Activated naive CD4-positive, alpha-beta T cell (primary cell): ENCODE measurements at regions not wholly inside any gene's neighbourhood (a gene's known extent, or its start where the extent isn't known, plus 50 kb on each side); places are given as distances from the start of the nearest gene placed in this dataset.

Experiments
- DNase-seq, 4 experiments: peaks; one replicate each; lab custom pipeline; 2025; lab: John Stamatoyannopoulos, UW

DNA sequence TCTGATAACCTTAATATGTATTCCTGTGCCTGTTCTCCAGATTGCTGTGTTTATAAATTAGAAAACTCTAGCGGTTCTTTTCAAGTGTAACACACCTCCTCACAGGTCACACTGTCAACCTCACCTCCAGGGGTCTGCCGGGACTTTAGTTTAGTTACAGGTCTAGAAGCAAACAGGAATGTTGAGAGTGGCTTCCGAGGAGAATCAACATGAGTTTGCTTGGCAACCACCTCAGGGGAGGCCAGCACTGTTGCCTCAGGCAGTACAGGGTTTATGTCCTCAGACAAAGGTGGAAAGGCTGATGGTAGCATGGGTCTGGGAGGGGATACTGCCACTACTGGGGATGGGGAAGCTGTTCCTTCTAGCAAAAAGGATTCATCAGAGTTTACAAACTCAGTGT lies 438.0 kb downstream of the DTHD1 start:
- no peak for DNase-seq

DNA sequence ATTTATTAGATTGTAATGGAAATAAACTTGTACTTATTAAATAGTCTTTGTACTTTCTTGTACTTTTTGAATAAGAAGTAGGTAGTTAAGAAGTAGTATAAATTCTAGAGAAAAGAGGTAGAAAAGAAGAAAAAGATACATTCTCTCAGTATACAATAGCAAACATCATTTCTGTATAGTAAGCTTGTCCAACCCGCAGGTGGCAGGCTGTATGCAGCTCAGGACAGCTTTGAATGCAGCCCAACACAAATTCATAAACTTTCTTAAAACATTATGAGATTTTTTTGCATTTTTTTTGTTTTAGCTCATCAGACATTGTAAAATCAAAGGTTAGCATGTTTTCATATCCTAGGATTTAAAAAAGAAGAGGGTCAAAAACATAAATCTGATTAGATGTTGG lies 441.6 kb downstream of the DTHD1 start:
- no peak for DNase-seq

DNA sequence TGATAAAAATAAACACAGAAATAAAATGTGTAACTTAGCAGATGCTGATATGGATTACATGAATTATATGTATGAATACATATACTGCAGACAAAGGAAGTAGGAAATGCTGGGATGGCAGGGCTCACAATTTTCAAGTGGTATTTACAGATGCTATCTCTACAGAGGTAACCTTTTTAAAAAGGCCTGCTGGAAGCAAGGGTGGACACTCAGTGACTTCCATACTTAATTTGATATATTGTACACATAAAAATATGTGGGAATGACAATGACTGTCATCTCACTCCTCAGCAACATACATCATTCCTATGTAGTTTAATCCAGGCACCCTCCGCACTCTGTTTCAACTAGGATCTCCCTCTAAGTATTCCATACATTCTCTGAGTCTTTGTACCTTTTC lies 452.9 kb downstream of the DTHD1 start:
- DNase-seq: no peak

DNA sequence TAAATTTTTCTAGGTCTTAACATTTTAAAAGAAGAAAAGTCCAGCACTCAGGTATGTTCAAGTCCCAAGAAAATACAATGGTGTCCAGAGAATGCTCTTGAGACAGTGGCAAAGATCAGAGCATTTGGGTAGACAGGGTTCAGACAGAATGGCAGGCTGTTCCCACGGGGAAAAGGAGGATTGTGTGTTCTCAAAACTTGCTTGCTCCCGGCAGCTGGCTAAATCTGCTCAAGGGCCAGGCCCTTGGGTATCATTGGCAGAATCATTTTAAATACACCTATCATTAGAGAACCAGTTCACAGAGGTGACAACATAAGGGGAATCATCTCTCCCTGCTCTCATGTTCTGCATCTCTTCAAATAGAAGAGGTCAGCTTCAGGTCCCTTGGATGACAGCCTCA lies 456.3 kb downstream of the DTHD1 start:
- DNase-seq: no peak

DNA sequence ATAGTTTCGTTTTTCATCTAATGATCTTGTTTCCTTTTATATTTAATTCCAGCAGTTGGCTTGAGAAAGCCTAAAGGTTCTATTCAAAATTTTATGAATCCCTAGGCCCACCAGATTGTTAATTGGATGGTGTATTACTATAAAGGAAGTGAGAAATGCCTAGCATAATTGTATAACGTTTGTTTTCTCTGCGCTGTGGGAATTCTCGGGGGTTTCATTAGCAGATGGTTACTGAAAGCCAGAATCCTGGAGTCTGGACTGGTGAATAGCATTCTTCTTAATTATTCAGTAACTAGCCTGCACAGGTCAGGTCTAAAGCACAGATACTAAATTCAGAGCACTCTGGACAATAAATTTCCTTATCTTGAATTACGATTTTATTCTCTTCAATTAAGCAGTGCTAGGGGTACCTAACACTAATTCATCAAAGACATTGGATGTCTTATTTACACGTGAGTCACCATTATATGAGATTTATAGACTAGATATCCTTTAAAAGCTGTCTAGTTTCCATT lies 459.4 kb downstream of the DTHD1 start:
- DNase-seq: no peak

DNA sequence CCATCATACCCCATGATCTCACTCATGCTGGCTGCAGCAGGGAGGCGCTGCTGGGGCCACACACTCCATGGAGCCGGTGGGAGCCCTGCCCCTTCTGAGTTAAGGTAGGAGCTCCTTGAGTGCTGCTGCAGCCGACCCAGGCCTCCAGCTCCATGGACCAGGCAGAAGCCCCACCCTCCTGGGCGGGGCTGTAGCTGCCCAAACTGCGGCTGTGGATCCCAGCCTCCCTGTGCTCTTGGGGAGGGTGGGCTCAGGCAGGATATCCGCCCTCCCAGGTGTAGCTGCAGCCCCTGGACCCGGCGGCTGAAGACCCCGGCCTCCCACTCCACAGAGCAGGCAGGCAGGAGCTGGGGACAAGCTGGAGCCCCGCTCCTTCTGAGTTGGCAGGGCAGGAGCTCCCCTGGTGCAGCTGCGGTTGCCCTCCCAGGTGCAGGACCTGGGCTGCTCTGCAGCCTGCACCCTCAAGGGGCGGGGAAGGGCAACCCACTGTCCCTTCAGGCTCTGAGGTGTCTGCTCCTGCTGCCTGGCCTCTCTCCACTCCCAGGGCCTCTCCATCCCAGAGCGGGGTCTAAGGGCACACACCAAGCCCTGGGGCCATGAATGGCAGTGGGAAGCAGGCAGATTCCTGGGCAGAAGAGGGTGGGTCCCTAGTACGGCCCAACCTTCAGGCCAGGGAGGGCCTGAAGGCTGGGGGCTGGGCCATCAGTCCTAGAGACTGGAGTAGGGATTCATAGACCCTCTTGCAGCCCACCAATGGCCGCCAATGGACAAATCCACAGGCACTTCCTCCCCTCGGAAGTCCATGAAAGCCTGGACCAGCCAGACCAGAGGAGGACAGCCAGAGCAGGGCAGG lies 466.1 kb downstream of the DTHD1 start:
- DNase-seq: no peak

DNA sequence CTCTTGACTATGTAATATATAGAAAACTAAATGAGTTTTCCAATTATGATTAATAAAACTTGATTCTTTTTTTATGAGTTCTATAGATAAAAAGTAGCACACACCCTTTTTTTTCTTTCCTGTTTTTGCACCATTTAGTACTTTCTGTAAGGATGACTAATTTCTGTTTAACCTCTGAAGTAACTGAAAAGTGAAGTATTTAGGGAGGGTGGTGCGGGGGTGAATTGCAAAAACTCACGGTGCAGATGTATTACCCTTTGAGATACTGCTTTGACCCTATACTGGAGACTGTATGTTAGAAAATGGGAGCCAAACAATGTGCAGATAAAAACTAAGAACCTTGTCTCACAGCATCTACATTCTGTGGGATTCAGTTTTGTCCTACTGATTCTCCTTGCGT lies 471.6 kb downstream of the DTHD1 start:
- DNase-seq: no peak

DNA sequence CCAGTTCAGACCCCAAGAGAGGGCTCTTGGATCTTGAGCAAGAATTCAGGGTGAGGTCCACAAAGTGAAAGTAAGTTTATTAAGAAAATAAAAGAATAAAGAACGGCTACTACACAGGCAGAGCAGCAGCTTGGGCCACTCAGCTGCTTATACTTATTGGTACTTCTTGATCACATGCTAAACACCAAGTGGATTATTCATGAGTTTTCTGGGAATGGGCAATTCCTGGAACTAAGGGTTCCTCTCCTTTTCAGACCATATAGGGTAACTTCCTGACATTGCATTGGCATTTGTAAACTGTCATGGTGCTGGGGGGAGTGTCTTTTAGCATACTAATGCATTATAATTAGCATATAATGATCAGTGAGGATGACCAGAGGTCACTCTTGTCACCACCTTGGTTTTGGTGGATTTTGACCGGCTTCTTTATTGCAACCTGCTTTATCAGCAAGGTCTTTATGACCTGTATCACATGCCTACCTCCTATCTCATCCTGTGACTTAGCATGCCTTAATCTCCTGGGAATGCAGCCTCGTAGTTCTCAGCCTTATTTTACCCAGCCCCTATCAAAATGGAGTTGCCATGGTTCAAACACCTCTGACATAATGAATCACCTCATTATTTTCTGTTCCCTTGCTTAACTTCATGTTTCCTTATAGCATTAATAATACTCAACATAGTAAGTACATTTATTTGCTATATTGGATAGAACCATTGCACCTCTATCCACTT lies 476.3 kb downstream of the DTHD1 start:
- DNase-seq: no peak

DNA sequence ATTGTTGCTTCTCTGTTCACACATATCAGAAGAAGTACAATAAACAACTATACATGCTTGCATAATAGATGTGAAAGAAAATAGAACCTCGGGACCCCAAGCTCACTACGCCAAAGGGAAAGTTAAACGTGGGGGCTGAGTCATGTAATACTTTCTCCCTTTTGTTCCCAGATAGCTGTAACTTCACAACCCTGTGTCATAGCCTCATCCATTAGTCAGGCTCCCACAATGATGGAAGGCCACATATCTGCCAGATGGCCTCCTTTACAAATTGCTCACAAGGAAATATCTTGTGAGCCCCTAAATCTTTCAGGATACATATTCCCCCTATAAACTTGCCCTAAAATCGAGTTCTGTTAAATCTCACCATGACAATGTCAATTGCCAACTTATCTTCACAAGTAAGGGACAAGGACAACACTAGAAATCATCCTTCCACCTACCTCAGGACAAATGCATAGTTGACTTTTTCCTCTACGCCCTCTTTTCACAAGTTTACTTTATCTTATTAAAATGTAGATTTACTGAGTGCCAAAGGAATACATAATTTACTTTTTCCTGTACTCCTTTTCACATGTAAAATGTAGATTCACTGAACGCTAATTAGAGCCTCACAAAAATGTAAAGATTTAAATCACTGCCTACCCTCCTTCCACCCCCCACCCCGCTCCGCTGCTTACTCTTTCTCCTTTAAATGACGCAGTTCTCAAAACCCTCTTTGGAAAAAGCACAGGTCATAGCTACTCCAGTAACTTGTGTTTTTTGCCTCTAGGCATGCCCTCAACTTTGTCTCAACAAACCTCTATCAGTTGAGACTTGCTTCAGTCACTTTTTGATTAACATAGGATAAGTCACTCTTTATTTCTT lies 477.1 kb downstream of the DTHD1 start:
- no peak for DNase-seq

DNA sequence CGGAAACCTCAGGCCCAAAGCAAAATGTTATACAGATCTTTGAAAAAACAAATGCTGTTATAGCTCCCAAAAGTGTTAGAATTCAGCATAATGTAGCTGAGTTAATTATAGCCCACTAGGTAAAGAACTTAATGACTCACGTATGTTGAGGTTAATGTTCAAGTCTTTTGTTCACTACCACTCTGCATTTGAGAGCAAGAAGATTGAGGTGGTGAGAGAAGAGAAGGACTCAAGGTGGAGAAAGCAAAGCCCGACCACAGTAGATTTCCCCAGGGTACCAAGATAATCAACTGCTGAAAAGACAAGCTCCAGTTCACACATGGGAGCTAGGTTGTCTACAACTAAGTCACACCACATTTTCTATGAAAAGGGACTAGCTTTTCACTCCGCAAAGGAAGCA lies 480.2 kb downstream of the DTHD1 start:
- no peak for DNase-seq

DNA sequence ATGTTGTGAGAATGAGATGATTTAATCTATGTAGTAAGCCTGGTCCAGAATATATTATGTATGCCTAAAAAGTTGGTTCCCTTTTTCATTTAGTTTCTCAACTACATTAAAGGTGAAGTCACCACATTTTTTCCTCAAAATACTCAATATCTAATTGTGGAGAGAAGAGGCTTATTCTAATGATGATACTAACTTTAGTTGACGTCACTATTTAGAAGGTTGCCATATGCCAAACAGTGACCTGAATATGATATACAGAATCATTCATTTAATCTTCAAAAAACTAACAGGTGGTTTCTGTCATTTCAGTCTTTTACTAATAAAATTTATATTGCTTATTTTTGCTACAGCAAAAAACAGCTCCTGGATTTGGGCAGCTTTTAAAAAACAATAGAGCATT lies 480.7 kb upstream of the NWD2 start:
- no peak for DNase-seq

DNA sequence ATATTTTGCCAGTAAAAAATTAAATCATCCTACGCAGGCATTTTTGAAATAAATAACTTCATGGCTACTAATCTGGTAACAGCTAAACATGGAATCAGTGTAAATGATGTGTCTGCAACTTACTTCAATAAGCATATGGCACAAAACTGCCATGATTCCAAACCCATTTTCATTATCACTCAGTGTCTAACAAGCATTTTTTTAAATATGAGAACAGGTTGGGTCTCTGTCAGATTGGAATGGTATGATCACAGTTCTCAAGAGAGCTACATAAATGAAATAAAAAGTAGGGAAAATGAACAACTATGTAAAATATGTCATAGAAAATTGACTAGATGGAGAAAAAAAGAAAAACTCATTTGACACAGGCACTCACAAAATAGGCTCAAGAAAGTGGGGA lies 476.9 kb upstream of the NWD2 start:
- DNase-seq: no peak

DNA sequence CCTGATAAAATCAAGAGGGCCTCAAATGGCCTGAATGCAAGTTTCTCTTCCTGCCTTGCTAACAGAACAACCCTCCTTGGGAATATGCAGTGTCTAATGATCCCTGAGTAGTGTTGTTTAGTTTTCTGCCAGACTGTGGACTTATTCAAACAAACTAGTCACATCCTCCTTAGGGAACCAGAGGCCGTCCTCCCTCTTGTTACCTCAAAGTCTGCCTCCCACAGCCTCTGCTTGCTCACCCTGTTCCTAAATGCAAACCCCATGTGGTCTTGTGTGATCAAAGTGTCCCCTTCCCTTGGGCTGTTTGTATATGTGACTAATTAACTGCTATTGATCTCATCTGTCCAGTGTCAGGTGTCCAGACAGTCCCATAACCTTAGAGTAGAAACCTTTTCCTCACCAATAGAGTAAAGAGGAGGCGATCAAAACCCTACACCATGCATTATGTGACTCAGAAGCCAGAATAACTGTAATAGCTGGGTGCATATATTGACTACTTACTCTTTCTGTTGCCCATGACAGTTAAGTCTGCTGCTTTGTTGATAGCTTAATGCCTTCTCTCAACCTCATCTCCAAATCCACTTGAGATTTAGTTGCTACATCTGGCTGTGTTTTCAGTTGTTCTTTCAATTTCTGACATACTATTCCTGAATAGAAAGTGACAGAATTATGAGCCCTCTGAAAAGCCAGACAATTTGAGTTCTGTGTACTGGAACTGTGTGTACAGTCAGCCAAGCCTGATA lies 473.0 kb upstream of the NWD2 start:
- DNase-seq: no peak

DNA sequence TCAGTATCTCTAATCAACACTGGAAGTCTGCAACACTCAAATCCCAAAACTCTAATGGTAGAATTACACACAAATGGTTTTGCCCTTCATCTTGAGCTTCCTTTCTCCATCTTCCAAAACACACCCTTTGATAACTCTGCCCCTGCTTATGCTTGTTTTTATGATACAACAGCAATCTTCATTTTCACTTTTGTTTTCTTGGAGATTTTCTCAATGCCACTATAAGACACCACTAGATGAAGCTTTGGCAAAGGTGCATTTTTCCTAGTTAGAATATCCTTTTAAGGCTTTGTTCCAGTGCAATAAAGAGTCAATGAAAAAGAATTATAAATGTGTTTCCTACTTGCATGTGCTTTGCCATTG lies 472.4 kb upstream of the NWD2 start:
- no peak for DNase-seq

DNA sequence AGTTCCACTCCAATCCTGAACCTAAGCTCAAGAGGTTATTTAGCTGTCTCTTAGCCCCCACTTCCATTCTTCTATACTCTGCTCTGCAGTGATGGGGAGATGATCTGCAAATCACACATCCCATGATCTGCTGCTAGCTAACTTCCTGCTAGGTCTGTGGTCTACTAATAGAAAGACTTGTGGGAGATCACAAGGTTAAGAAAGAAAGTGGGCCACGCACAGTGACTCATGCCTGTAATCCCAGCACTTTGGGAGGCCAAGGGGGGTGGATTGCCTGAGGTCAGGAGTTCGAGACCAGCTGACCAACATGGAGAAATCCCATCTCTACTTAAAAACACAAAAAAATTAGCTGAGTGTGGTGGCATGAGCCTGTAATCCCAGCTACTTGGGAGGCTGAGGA lies 471.1 kb upstream of the NWD2 start:
- no peak for DNase-seq

DNA sequence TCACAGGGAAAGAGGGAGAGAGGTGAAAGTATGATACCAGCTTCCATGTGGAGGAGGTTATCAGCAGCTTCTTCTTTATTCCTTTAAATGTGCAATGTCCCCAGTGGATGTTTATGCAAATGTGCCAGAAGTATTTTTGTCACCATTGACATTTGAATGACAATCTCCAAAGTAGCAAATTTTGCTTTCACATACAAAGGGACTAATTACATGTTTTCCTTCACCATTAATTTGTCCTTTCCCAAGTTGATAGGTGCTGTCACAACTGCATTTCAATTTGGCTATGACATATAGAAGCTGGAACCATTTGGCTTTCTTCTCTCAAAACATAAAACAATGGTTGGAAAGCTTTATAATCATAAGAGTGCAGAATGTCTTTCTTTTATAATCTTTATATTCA lies 469.0 kb upstream of the NWD2 start:
- DNase-seq: no peak

DNA sequence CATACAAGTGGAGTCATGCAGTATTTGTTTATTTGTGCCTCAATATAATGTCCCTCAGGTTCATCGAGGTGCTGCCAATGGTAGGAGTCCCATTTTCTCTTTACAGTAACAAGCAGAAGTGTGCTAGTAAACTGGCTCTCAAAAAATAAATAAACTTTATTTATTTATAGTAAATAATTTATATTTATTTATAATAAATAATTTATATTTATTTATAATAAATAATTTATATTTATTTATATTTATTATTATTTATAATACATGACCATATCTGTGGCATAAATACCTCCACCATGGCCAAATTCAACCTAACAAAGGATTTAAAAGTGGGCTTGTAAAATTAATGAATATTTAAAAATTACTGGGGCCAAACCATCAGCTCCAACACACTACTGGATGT lies 464.9 kb upstream of the NWD2 start:
- no peak for DNase-seq

DNA sequence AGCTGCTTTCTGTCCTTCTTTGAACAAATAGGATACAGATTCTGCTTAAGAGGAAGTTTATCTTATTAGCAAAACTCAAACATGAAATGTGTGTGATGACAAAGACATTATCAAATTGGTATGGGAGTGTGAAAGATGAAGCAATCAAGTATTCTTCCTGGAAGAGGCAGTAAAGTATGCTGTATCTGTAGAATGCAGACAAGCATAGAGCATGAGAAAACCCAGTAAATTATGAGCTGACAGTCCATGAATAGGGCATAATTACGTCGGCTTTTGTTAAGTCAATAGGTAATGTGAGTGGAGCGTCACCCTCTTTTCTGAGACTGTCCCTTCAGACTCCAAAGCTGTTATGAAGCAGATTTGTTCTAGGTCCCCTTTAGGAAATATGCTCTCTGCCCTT lies 458.6 kb upstream of the NWD2 start:
- DNase-seq: no peak

DNA sequence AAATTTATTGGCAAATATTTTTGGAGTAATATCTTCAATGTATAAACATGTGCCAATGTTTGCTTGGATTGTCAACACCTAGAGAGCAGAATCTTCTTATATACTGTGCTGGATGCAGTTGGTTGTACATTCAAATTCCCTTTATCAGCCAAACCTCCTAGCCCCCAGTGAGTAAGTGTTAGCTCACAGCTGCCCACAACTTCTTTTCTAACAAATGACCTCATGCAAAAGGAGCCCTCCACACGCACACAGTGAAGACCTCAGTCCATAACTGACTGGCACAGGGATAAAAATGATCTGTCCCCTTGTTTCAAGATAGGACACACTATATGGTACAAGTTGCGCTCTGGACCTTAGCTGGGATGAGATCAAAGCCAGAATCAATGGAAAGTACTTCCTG lies 458.0 kb upstream of the NWD2 start:
- DNase-seq: no peak

DNA sequence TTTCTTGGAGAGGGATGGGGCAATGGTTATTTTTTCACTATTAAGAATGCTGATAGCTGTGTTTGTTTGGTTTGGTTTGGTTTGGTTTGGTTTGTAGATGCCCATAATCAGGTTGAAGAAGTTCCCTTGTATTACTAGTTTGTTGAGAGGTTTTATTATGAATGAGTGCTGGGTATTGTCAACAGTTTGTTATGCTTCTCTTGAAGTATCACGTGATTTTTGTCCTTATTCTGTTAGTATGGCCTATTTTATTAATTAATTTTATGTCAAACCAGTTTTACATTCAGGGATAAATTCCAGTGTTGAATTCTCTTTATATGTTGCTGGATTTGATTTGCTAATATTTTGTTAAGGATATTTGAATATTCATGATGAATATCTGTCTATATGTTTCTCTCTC lies 449.8 kb upstream of the NWD2 start:
- no peak for DNase-seq

DNA sequence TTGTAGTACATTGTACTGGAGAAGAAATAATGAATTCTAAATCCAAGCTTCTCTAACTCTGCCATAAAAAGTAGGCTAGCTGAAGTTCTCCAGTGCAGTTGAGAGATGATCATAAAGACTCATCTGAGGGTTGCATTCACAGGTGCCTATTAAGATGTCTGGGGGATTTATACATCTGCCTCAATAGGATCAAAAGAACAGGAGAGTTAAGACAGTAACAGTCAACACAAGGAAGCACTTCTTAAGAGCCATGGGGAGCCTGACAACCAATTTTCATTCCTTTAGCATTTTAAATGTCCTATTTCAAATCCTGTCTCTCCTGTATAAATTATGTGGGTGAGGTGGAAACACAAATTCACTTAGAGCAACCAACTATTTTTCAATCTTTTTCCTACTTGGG lies 432.4 kb upstream of the NWD2 start:
- no peak for DNase-seq

DNA sequence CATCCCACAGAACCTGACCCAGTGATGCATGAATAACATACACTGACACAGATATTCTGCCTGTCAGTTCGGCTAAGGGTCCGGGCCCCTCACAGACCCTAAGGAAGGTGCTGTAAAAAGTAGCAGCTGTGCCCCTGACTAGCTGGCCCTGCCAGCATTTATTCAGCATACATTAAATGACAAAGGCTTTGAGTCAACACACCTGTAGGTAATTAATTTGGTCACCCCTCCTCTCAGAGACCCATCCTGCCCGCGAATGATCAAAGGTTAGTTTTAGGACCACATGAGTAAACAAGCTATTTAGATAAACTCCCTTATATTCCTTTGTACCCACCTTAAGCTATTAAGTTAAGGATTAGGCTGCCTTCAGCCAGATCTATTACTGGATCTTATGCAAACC lies 429.0 kb upstream of the NWD2 start:
- no peak for DNase-seq
